H9 (cell line): ENCODE measurements at regions not wholly inside any gene's neighbourhood (a gene's known extent, or its start where the extent isn't known, plus 50 kb on each side); places are given as distances from the start of the nearest gene placed in this dataset.

Experiments
- DNase-seq: peaks from one replicate; pipeline ENCODE4 v3.0.0-alpha.2; 2017
- H2AFZ ChIP-seq: one replicate; pipeline ENCODE4 v1.6.1; 2013; ENCODE audit warnings: mild to moderate bottlenecking, low read length, control low read depth, moderate library complexity
- H2AK5ac ChIP-seq: 2 replicates; pipeline ENCODE4 v1.6.1; 2013; ENCODE audit warnings: low read length, control low read depth, mixed read lengths; ENCODE audit not compliant: insufficient read length
- H2BK120ac ChIP-seq: one replicate; pipeline ENCODE4 v1.6.1; 2013; ENCODE audit warnings: low read depth, mild to moderate bottlenecking, low read length, control low read depth, inconsistent platforms; ENCODE audit not compliant: poor library complexity, severe bottlenecking
- H2BK12ac ChIP-seq: 2 replicates; pipeline ENCODE4 v1.6.1; 2013; ENCODE audit warnings: low read length, control low read depth, mixed read lengths, low read depth; ENCODE audit not compliant: insufficient read length
- H2BK15ac ChIP-seq: 2 replicates; pipeline ENCODE4 v1.6.1; 2013; ENCODE audit warnings: low read depth, low read length, control low read depth
- H2BK20ac ChIP-seq: one replicate; pipeline ENCODE4 v1.6.1; 2013; ENCODE audit warnings: low read depth, mild to moderate bottlenecking, low read length, control low read depth, inconsistent platforms; ENCODE audit not compliant: poor library complexity, severe bottlenecking
- H2BK5ac ChIP-seq: 2 replicates; pipeline ENCODE4 v1.6.1; 2013; ENCODE audit warnings: low read length, control low read depth, mixed read lengths; ENCODE audit not compliant: insufficient read length
- H3K14ac ChIP-seq: 2 replicates; pipeline ENCODE4 v1.6.1; 2013; ENCODE audit warnings: low read length, control low read depth; ENCODE audit not compliant: insufficient read depth
- H3K18ac ChIP-seq: 2 replicates; pipeline ENCODE4 v1.6.1; 2013; ENCODE audit warnings: low read depth, mild to moderate bottlenecking, mixed read lengths, low read length, control low read depth; ENCODE audit not compliant: insufficient read length
- H3K23ac ChIP-seq: 2 replicates; pipeline ENCODE4 v1.6.1; 2013; ENCODE audit warnings: low read length, control low read depth, mixed read lengths, low read depth; ENCODE audit not compliant: insufficient read length
- H3K23me2 ChIP-seq: 2 replicates; pipeline ENCODE4 v1.6.1; 2013; ENCODE audit warnings: low read depth, mild to moderate bottlenecking, mixed read lengths, low read length, control low read depth; ENCODE audit not compliant: insufficient read length, poor library complexity, severe bottlenecking
- H3K27ac ChIP-seq: 2 replicates; pipeline ENCODE4 v1.5.1; 2013; ENCODE audit warnings: low read length, control low read depth, mixed read lengths, low read depth; ENCODE audit not compliant: insufficient read length
- H3K27me3 ChIP-seq: 2 replicates; pipeline ENCODE4 v1.6.1; 2013; ENCODE audit warnings: low read length, control low read depth, inconsistent platforms; ENCODE audit not compliant: insufficient read depth
- H3K4ac ChIP-seq: 2 replicates; pipeline ENCODE4 v1.6.1; 2013; ENCODE audit warnings: low read depth, mild to moderate bottlenecking, control low read depth, inconsistent platforms, low read length, moderate library complexity
- H3K4me1 ChIP-seq: 2 replicates; pipeline ENCODE4 v1.6.1; 2013; ENCODE audit warnings: low read length, control low read depth, inconsistent platforms; ENCODE audit not compliant: insufficient read depth
- H3K4me2 ChIP-seq: 2 replicates; pipeline ENCODE4 v1.6.1; 2013; ENCODE audit warnings: low read length, control low read depth, mixed read lengths; ENCODE audit not compliant: insufficient read length, insufficient read depth
- H3K56ac ChIP-seq: 2 replicates; pipeline ENCODE4 v1.6.1; 2013; ENCODE audit warnings: low read depth, mild to moderate bottlenecking, mixed read lengths, low read length, control low read depth; ENCODE audit not compliant: insufficient read length
- H3K79me1 ChIP-seq: 2 replicates; pipeline ENCODE4 v1.6.1; 2013; ENCODE audit warnings: low read depth, mild to moderate bottlenecking, moderate library complexity, low read length, control low read depth, inconsistent platforms; ENCODE audit not compliant: insufficient read depth, poor library complexity, severe bottlenecking
- H3K79me2 ChIP-seq: 2 replicates; pipeline ENCODE4 v1.6.1; 2013; ENCODE audit warnings: low read length, control low read depth, inconsistent platforms; ENCODE audit not compliant: insufficient read depth
- H3K9ac ChIP-seq: 2 replicates; pipeline ENCODE4 v1.6.1; 2013; ENCODE audit warnings: low read length, control low read depth, mixed read lengths; ENCODE audit not compliant: insufficient read length; ENCODE audit errors: extremely low read depth
- H3K9me3 ChIP-seq: one replicate; pipeline ENCODE4 v1.6.1; 2013; ENCODE audit warnings: low read depth, low read length, inconsistent platforms; ENCODE audit not compliant: control insufficient read depth
- H3T11ph ChIP-seq: one replicate; pipeline ENCODE4 v1.6.1; 2013; ENCODE audit warnings: mild to moderate bottlenecking, low read length, control low read depth, inconsistent platforms
- H4K20me1 ChIP-seq: one replicate; pipeline ENCODE4 v1.6.1; 2013; ENCODE audit not compliant: control insufficient read depth, insufficient read length, insufficient read depth
- H4K5ac ChIP-seq: 2 replicates; pipeline ENCODE4 v1.6.1; 2013; ENCODE audit warnings: low read depth, mild to moderate bottlenecking, mixed read lengths, low read length, control low read depth; ENCODE audit not compliant: insufficient read length
- H4K8ac ChIP-seq: replicated peaks from 2 replicates; pipeline ENCODE4 v1.6.1; 2013; ENCODE audit warnings: low read length, control low read depth, mixed read lengths, low read depth; ENCODE audit not compliant: insufficient read length
- H4K91ac ChIP-seq: 2 replicates; pipeline ENCODE4 v1.6.1; 2013; ENCODE audit warnings: low read depth, mild to moderate bottlenecking, moderate library complexity, mixed read lengths, low read length, control low read depth; ENCODE audit not compliant: insufficient read length
- H3K27ac Mint-ChIP-seq, 3 experiments: 2 replicates in 2 of 3; 3 replicates in 1 of 3; pipeline ENCODE4 v1.8.0; 2020 to 2021; ENCODE audit warnings: mixed read lengths in 3 of 3, mild to moderate bottlenecking in 1 of 3, moderate library complexity in 1 of 3
- H3K27me3 Mint-ChIP-seq: 2 replicates; pipeline ENCODE4 v1.8.0; 2021; ENCODE audit warnings: low read depth, mild to moderate bottlenecking, moderate library complexity, mixed read lengths
- H3K36me3 Mint-ChIP-seq, 3 experiments: 2 replicates in 2 of 3; 3 replicates in 1 of 3; pipeline ENCODE4 v1.8.0; 2020 to 2021; ENCODE audit warnings: low read depth in 3 of 3, mixed read lengths in 3 of 3; ENCODE audit not compliant: insufficient read depth in 1 of 3
- H3K4me1 Mint-ChIP-seq, 2 experiments: 2 replicates each; pipeline ENCODE4 v1.8.0; 2020; ENCODE audit warnings: mixed read lengths in 2 of 2
- H3K4me3 Mint-ChIP-seq, 2 experiments: 2 replicates in 1 of 2; 3 replicates in 1 of 2; pipeline ENCODE4 v1.8.0; 2020 to 2021; ENCODE audit warnings: mild to moderate bottlenecking in 2 of 2, mixed read lengths in 2 of 2, moderate library complexity in 1 of 2
- H3K9me3 Mint-ChIP-seq, 2 experiments: 2 replicates in 1 of 2; 3 replicates in 1 of 2; pipeline ENCODE4 v1.8.0; 2020; ENCODE audit warnings: mild to moderate bottlenecking in 2 of 2, mixed read lengths in 2 of 2, moderate library complexity in 1 of 2
- CTCF ChIP-seq: fragments of 200-600 bp; sonication (generic); conservative IDR thresholded peaks from 3 replicates; pipeline ENCODE4 v1.8.0; 2021; ENCODE audit warnings: antibody characterized with exemption, mild to moderate bottlenecking
- WGBS: extraction: QIAGEN DNeasy Blood & Tissue Kit; methylation state at CpG from one replicate; pipeline ENCODE4 v1.1.7; 2013; ENCODE audit warnings: missing lambda C conversion rate, low lambda C conversion rate, mixed read lengths; ENCODE audit not compliant: insufficient read length; ENCODE audit errors: extremely low coverage; 5-methylcytosine and 5-hydroxymethylcytosine counted together

GRCh38 chr10:128545216-128545615 is 419.0 kb upstream of the MKI67 start:
- H3K36me3 Mint-ChIP-seq: no peaks in the 10 kb centered on the region; a peak in 1 of 7 replicates
- Histone ChIP-seq H4K8ac (no peak overlapping the region), H3K9ac (no peak overlapping the region), H2BK5ac (no peak overlapping the region), H2BK12ac (no peak overlapping the region), H3K23ac (no peak overlapping the region), H3K27ac (no peak overlapping the region), H2BK15ac (no peak overlapping the region), H2BK120ac (no peak overlapping the region), H2BK20ac (no peak overlapping the region), H2AFZ (no peak overlapping the region), H2AK5ac (no peak overlapping the region), H3K9me3 (no peaks in the 10 kb centered on the region), H4K20me1 (no peaks in the 10 kb centered on the region), H3K4ac (no peak overlapping the region), H3K79me1 (no peaks in the 10 kb centered on the region), H3K56ac (no peak overlapping the region), H4K5ac (no peak overlapping the region), H3K4me1 (peaks cover 15% of the 10 kb centered on the region; the same call in 1 of the 2 replicates), H3K18ac (no peak overlapping the region), H3K4me2 (no peak overlapping the region), H3K27me3 (no peaks in the 10 kb centered on the region; the same call in 1 of the 2 replicates), H3K79me2 (no peaks in the 10 kb centered on the region), H4K91ac (no peak overlapping the region), H3T11ph (no peak overlapping the region), H3K14ac (no peak overlapping the region), H3K23me2 (peaks cover 12% of the 10 kb centered on the region)
- DNase-seq: no peak
- peaks cover 48 to 51% of the 10 kb centered on the region in 2 experiments for H3K4me1 Mint-ChIP-seq
- peaks cover 19% of the 10 kb centered on the region for H3K27me3 Mint-ChIP-seq
- H3K27ac Mint-ChIP-seq: no peak overlapping the region; a peak in 1 of 7 replicates
- H3K9me3 Mint-ChIP-seq: no peaks in the 10 kb centered on the region
- H3K4me3 Mint-ChIP-seq: no peak overlapping the region
- no peak for TF ChIP-seq CTCF
- WGBS: no CpG with 5 or more reads among the region's 10 CpGs
